Neural cell (in vitro differentiated cells): ENCODE measurements at regions not wholly inside any gene's neighbourhood (a gene's known extent, or its start where the extent isn't known, plus 50 kb on each side); places are given as distances from the start of the nearest gene placed in this dataset.

Experiments
- H2AFZ ChIP-seq: fragments of 200-600, 300-800 bp; sonication (generic), shearing (Covaris generic); 2 replicates; pipeline ENCODE4 v1.6.0; 2014; ENCODE audit warnings: low read depth, mild to moderate bottlenecking, antibody characterized with exemption, low read length, moderate library complexity
- H3F3A ChIP-seq: fragments of 200-600 bp; shearing (Covaris generic); 2 replicates; pipeline ENCODE4 v1.6.1; 2016; ENCODE audit warnings: mild to moderate bottlenecking, moderate library complexity, mixed read lengths, antibody characterized with exemption, low read length; ENCODE audit not compliant: insufficient read depth, poor library complexity, severe bottlenecking
- H3K27ac ChIP-seq: fragments of 200-600, 300-800 bp; sonication (generic), shearing (Covaris generic); 2 replicates; pipeline ENCODE4 v1.5.1; 2014; ENCODE audit warnings: mild to moderate bottlenecking, low read length, moderate library complexity
- H3K27me3 ChIP-seq: fragments of 300-800, 200-600 bp; sonication (generic), shearing (Covaris generic); 2 replicates; pipeline ENCODE4 v1.6.0; 2014; ENCODE audit warnings: mild to moderate bottlenecking, low read depth, low read length, moderate library complexity; ENCODE audit not compliant: insufficient read depth
- H3K36me3 ChIP-seq: fragments of 300-800, 200-600 bp; sonication (generic), shearing (Covaris generic); 2 replicates; pipeline ENCODE4 v1.5.1; 2014; ENCODE audit warnings: mild to moderate bottlenecking, antibody characterized with exemption, low read length, moderate library complexity; ENCODE audit not compliant: insufficient read depth
- H3K4me2 ChIP-seq: fragments of 300-800, 200-600 bp; sonication (generic), shearing (Covaris generic); 2 replicates; pipeline ENCODE4 v1.6.0; 2014; ENCODE audit warnings: mild to moderate bottlenecking, low read length
- H3K4me3 ChIP-seq: fragments of 300-800, 200-600 bp; sonication (generic), shearing (Covaris generic); 2 replicates; pipeline ENCODE4 v1.5.1; 2014; ENCODE audit warnings: mild to moderate bottlenecking, low read length, moderate library complexity
- H3K79me2 ChIP-seq: fragments of 200-600 bp; shearing (Covaris generic); replicated peaks from 2 replicates; pipeline ENCODE4 v1.6.0; 2014; ENCODE audit warnings: mild to moderate bottlenecking, low read length, moderate library complexity; ENCODE audit not compliant: insufficient read depth
- H3K9ac ChIP-seq: fragments of 300-800, 200-600 bp; sonication (generic), shearing (Covaris generic); 2 replicates; pipeline ENCODE4 v1.6.1; 2016; ENCODE audit warnings: mild to moderate bottlenecking, low read length, mixed read lengths
- H3K9me2 ChIP-seq: fragments of 200-600 bp; shearing (Covaris generic); 2 replicates; pipeline ENCODE4 v1.6.1; 2016; ENCODE audit warnings: mild to moderate bottlenecking, low read length, mixed read lengths; ENCODE audit not compliant: insufficient read depth
- H3K9me3 ChIP-seq: fragments of 200-600, 300-800 bp; sonication (generic), shearing (Covaris generic); 2 replicates; pipeline ENCODE4 v1.6.1; 2016; ENCODE audit warnings: mild to moderate bottlenecking, mixed run types, low read length, moderate library complexity, mixed read lengths
- H4K20me1 ChIP-seq: fragments of 200-600 bp; shearing (Covaris generic); 2 replicates; pipeline ENCODE4 v1.6.1; 2016; ENCODE audit warnings: mild to moderate bottlenecking, mixed run types; ENCODE audit not compliant: insufficient read depth
- EP300 ChIP-seq: fragments of 450-650 bp; conservative IDR thresholded peaks from 2 replicates; pipeline ENCODE4 v1.6.1; 2014; ENCODE audit warnings: antibody characterized with exemption, mild to moderate bottlenecking, moderate library complexity; ENCODE audit not compliant: poor library complexity, severe bottlenecking
- EZH2 ChIP-seq: fragments of 200-600, 300-800 bp; shearing (Covaris generic), sonication (generic); IDR thresholded peaks from 2 replicates; pipeline ENCODE4 v1.6.1; 2014; ENCODE audit warnings: antibody characterized with exemption, low read length, borderline replicate concordance, mild to moderate bottlenecking; ENCODE audit not compliant: insufficient read depth, poor library complexity, severe bottlenecking
- MXI1 ChIP-seq: fragments of 450-650 bp; conservative IDR thresholded peaks from 2 replicates; pipeline ENCODE4 v1.6.1; 2014; ENCODE audit warnings: antibody characterized with exemption, mild to moderate bottlenecking; ENCODE audit not compliant: poor library complexity, severe bottlenecking
- POLR2AphosphoS5 ChIP-seq: IDR thresholded peaks from 2 replicates; pipeline ENCODE4 v1.6.1; 2012
- RAD21 ChIP-seq: fragments of 450-650 bp; conservative IDR thresholded peaks from 2 replicates; pipeline ENCODE4 v1.6.1; 2014; ENCODE audit warnings: antibody characterized with exemption, mild to moderate bottlenecking, moderate library complexity
- SMC3 ChIP-seq: fragments of 450-650 bp; conservative IDR thresholded peaks from 2 replicates; pipeline ENCODE4 v1.6.1; 2014; ENCODE audit warnings: antibody characterized with exemption, mild to moderate bottlenecking, moderate library complexity; ENCODE audit not compliant: poor library complexity
- TAF1 ChIP-seq: IDR thresholded peaks from 2 replicates; pipeline ENCODE4 v1.6.1; 2012; ENCODE audit warnings: low read depth
- TF ChIP-seq, protein P1 (sequence below): fragments of 450-650 bp; IDR thresholded peaks from 2 replicates; pipeline ENCODE4 v1.5.1; 2014; ENCODE audit warnings: antibody characterized with exemption, mild to moderate bottlenecking, moderate library complexity; ENCODE audit not compliant: poor library complexity, severe bottlenecking
- TF ChIP-seq, protein P2 (sequence below): IDR thresholded peaks from 2 replicates; pipeline ENCODE4 v1.6.1; 2012; ENCODE audit warnings: borderline replicate concordance

DNA sequence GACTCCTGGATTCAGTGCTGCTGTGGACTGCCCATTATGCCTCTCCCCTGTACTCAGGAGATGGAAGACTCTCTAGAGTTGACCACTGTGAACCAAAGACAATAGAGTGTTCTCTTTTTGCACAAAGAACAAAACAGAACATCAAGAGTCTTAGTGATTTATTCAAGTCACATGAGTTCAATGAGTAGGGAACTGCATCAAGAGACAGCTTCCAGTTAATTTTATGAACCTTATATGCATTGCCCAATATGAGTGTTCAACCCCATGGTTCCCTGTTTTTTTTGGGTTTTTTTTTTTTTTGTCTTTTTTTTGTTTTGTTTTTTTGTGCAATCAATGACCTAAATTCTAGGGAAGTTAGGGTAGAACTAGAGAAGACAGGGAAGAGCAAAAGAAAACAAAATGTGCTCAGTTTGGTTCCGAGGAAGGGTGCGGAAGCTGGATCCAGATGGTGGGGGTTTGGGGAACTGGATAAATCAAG lies 224.3 kb downstream of the MAFB start:
- H4K20me1 ChIP-seq: no peaks in the 10 kb centered on the region
- TF ChIP-seq TAF1 (no peak), SMC3 (no peak), EZH2 (no peak), MXI1 (no peak), POLR2AphosphoS5 (no peak), RAD21 (no peak), EP300 (no peak)
- TF ChIP-seq, protein P1, sequence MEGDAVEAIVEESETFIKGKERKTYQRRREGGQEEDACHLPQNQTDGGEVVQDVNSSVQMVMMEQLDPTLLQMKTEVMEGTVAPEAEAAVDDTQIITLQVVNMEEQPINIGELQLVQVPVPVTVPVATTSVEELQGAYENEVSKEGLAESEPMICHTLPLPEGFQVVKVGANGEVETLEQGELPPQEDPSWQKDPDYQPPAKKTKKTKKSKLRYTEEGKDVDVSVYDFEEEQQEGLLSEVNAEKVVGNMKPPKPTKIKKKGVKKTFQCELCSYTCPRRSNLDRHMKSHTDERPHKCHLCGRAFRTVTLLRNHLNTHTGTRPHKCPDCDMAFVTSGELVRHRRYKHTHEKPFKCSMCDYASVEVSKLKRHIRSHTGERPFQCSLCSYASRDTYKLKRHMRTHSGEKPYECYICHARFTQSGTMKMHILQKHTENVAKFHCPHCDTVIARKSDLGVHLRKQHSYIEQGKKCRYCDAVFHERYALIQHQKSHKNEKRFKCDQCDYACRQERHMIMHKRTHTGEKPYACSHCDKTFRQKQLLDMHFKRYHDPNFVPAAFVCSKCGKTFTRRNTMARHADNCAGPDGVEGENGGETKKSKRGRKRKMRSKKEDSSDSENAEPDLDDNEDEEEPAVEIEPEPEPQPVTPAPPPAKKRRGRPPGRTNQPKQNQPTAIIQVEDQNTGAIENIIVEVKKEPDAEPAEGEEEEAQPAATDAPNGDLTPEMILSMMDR: no peak
- TF ChIP-seq, protein P2, sequence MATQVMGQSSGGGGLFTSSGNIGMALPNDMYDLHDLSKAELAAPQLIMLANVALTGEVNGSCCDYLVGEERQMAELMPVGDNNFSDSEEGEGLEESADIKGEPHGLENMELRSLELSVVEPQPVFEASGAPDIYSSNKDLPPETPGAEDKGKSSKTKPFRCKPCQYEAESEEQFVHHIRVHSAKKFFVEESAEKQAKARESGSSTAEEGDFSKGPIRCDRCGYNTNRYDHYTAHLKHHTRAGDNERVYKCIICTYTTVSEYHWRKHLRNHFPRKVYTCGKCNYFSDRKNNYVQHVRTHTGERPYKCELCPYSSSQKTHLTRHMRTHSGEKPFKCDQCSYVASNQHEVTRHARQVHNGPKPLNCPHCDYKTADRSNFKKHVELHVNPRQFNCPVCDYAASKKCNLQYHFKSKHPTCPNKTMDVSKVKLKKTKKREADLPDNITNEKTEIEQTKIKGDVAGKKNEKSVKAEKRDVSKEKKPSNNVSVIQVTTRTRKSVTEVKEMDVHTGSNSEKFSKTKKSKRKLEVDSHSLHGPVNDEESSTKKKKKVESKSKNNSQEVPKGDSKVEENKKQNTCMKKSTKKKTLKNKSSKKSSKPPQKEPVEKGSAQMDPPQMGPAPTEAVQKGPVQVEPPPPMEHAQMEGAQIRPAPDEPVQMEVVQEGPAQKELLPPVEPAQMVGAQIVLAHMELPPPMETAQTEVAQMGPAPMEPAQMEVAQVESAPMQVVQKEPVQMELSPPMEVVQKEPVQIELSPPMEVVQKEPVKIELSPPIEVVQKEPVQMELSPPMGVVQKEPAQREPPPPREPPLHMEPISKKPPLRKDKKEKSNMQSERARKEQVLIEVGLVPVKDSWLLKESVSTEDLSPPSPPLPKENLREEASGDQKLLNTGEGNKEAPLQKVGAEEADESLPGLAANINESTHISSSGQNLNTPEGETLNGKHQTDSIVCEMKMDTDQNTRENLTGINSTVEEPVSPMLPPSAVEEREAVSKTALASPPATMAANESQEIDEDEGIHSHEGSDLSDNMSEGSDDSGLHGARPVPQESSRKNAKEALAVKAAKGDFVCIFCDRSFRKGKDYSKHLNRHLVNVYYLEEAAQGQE: no peak
- H3K9ac ChIP-seq: no peak overlapping the region
- no peaks in the 10 kb centered on the region for H3F3A ChIP-seq
- H3K36me3 ChIP-seq: no peaks in the 10 kb centered on the region
- no peaks in the 10 kb centered on the region for H3K79me2 ChIP-seq
- no peaks in the 10 kb centered on the region for H3K27me3 ChIP-seq
- no peak overlapping the region for H3K4me2 ChIP-seq
- H3K9me3 ChIP-seq: no peaks in the 10 kb centered on the region
- no peak overlapping the region for H3K27ac ChIP-seq
- H3K9me2 ChIP-seq: no peaks in the 10 kb centered on the region
- H3K4me3 ChIP-seq: no peak overlapping the region
- no peak overlapping the region for H2AFZ ChIP-seq

- TF ChIP-seq POLR2AphosphoS5 (no peak), MXI1 (no peak), TAF1 (no peak), EZH2 (no peak), RAD21 (no peak), SMC3 (no peak), EP300 (no peak)
- TF ChIP-seq, protein P1: no peak
- TF ChIP-seq, protein P2: no peak
- no peaks in the 10 kb centered on the region for H3K9me3 ChIP-seq
- H3K4me2 ChIP-seq: no peak overlapping the region
- H2AFZ ChIP-seq: no peak overlapping the region
- no peaks in the 10 kb centered on the region for H3K9me2 ChIP-seq
- no peaks in the 10 kb centered on the region for H3K27me3 ChIP-seq
- H3K9ac ChIP-seq: no peak overlapping the region
- no peak overlapping the region for H3K27ac ChIP-seq
- H3F3A ChIP-seq: no peaks in the 10 kb centered on the region
- no peak overlapping the region for H3K4me3 ChIP-seq
- H3K79me2 ChIP-seq: no peaks in the 10 kb centered on the region
- H3K36me3 ChIP-seq: no peaks in the 10 kb centered on the region
- no peaks in the 10 kb centered on the region for H4K20me1 ChIP-seq
Measured at GRCh38 chr20:40463171-40463570, 225.9 kb downstream of the MAFB start.
